T-helper 2 cell treated with Interferon-gamma antibody and Interleukin-4, amounts not matched to agents 5 μg/mL and 100 μg/mL, for 36 hours (primary cell): ENCODE measurements at regions not wholly inside any gene's neighbourhood (a gene's known extent, or its start where the extent isn't known, plus 50 kb on each side); places are given as distances from the start of the nearest gene placed in this dataset.

Experiments
- DNase-seq: peaks from one replicate; pipeline ENCODE4 v3.0.0; 2021; ENCODE audit warnings: low spot score
- H3K27ac Mint-ChIP-seq: one replicate; pipeline ENCODE4 v1.8.0; 2021; ENCODE audit warnings: mild to moderate bottlenecking, mixed read lengths
- H3K27me3 Mint-ChIP-seq: one replicate; pipeline ENCODE4 v1.8.0; 2021; ENCODE audit warnings: low read depth, mixed read lengths
- H3K36me3 Mint-ChIP-seq: one replicate; pipeline ENCODE4 v1.8.0; 2021; ENCODE audit warnings: low read depth, mixed read lengths
- H3K4me1 Mint-ChIP-seq: one replicate; pipeline ENCODE4 v1.8.0; 2021; ENCODE audit warnings: low read depth, mixed read lengths
- H3K4me3 Mint-ChIP-seq: one replicate; pipeline ENCODE4 v1.8.0; 2022; ENCODE audit warnings: mild to moderate bottlenecking, moderate library complexity, mixed read lengths
- H3K9me3 Mint-ChIP-seq: one replicate; pipeline ENCODE4 v1.8.0; 2021; ENCODE audit warnings: mixed read lengths

GRCh38 chr22:49592780-49593501, 234.7 kb downstream of the BRD1 start:
- no peaks in the 10 kb centered on the region for H3K4me1 Mint-ChIP-seq
- no peak overlapping the region for H3K27ac Mint-ChIP-seq
- no peaks in the 10 kb centered on the region for H3K9me3 Mint-ChIP-seq
- H3K36me3 Mint-ChIP-seq: peaks cover 1% of the 10 kb centered on the region
- no peaks in the 10 kb centered on the region for H3K27me3 Mint-ChIP-seq
- H3K4me3 Mint-ChIP-seq: no peak overlapping the region
- DNase-seq: no peak

- peaks cover 1% of the 10 kb centered on the region for H3K36me3 Mint-ChIP-seq
- no peak overlapping the region for H3K4me3 Mint-ChIP-seq
- no peak overlapping the region for H3K27ac Mint-ChIP-seq
- no peaks in the 10 kb centered on the region for H3K27me3 Mint-ChIP-seq
- DNase-seq: no peak
- no peaks in the 10 kb centered on the region for H3K4me1 Mint-ChIP-seq
- no peaks in the 10 kb centered on the region for H3K9me3 Mint-ChIP-seq
These were observed 236.7 kb downstream of the BRD1 start for GRCh38 chr22:49590851-49591445.

DNA sequence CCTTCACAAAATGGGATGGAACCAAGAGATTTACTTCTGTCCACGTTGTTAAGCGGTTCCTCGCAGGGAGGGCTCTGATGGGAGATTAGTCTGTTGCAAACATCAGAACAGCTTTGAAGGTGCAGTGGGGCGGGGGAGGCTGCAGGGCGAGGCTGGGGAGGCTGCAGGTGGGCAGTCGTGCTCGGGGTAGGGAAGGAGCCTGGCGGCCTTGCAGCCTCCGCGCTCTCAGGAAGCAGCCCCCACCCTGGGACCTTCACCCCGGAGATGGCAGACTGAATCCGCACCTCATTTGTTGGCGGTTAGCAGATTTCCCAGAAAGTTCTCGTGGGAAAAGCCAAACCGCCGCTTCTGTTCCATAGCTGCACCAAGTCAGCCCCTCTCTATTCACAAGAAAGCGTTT, 237.3 kb downstream of the BRD1 start:
- DNase-seq: no peak
- Mint-ChIP-seq H3K4me1 (no peaks in the 10 kb centered on the region), H3K27ac (no peak overlapping the region), H3K4me3 (no peak overlapping the region), H3K9me3 (no peaks in the 10 kb centered on the region), H3K27me3 (no peaks in the 10 kb centered on the region), H3K36me3 (peaks cover 1% of the 10 kb centered on the region)

- Mint-ChIP-seq H3K9me3 (no peaks in the 10 kb centered on the region), H3K27me3 (no peaks in the 10 kb centered on the region), H3K4me3 (no peak overlapping the region), H3K4me1 (no peaks in the 10 kb centered on the region), H3K27ac (no peak overlapping the region), H3K36me3 (peaks cover 1% of the 10 kb centered on the region)
- no peak for DNase-seq
These were observed 237.9 kb downstream of the BRD1 start for GRCh38 chr22:49589811-49590210.

GRCh38 chr22:49589301-49589700, 238.4 kb downstream of the BRD1 start:
- Mint-ChIP-seq H3K27me3 (no peaks in the 10 kb centered on the region), H3K4me3 (no peak overlapping the region), H3K36me3 (peaks cover 1% of the 10 kb centered on the region), H3K4me1 (no peaks in the 10 kb centered on the region), H3K9me3 (no peaks in the 10 kb centered on the region), H3K27ac (no peak overlapping the region)
- no peak for DNase-seq

GRCh38 chr22:49588739-49589138, 238.9 kb downstream of the BRD1 start:
- no peak for DNase-seq
- no peaks in the 10 kb centered on the region for H3K4me1 Mint-ChIP-seq
- no peaks in the 10 kb centered on the region for H3K27me3 Mint-ChIP-seq
- H3K36me3 Mint-ChIP-seq: no peaks in the 10 kb centered on the region
- H3K9me3 Mint-ChIP-seq: no peaks in the 10 kb centered on the region
- no peak overlapping the region for H3K4me3 Mint-ChIP-seq
- no peak overlapping the region for H3K27ac Mint-ChIP-seq

- H3K4me1 Mint-ChIP-seq: no peaks in the 10 kb centered on the region
- no peak for DNase-seq
- H3K36me3 Mint-ChIP-seq: no peaks in the 10 kb centered on the region
- H3K9me3 Mint-ChIP-seq: no peaks in the 10 kb centered on the region
- H3K4me3 Mint-ChIP-seq: no peak overlapping the region
- H3K27me3 Mint-ChIP-seq: no peaks in the 10 kb centered on the region
- H3K27ac Mint-ChIP-seq: no peak overlapping the region
These were observed 239.7 kb downstream of the BRD1 start for GRCh38 chr22:49587987-49588386.

GRCh38 chr22:49587421-49587820, 240.3 kb downstream of the BRD1 start:
- H3K27me3 Mint-ChIP-seq: no peaks in the 10 kb centered on the region
- H3K4me1 Mint-ChIP-seq: no peaks in the 10 kb centered on the region
- no peaks in the 10 kb centered on the region for H3K9me3 Mint-ChIP-seq
- no peak for DNase-seq
- H3K27ac Mint-ChIP-seq: no peak overlapping the region
- H3K4me3 Mint-ChIP-seq: no peak overlapping the region
- H3K36me3 Mint-ChIP-seq: no peaks in the 10 kb centered on the region

GRCh38 chr22:49586873-49587272, 240.8 kb downstream of the BRD1 start:
- H3K36me3 Mint-ChIP-seq: no peaks in the 10 kb centered on the region
- H3K27ac Mint-ChIP-seq: no peak overlapping the region
- DNase-seq: no peak
- H3K27me3 Mint-ChIP-seq: no peaks in the 10 kb centered on the region
- no peak overlapping the region for H3K4me3 Mint-ChIP-seq
- H3K9me3 Mint-ChIP-seq: no peaks in the 10 kb centered on the region
- H3K4me1 Mint-ChIP-seq: no peaks in the 10 kb centered on the region

DNA sequence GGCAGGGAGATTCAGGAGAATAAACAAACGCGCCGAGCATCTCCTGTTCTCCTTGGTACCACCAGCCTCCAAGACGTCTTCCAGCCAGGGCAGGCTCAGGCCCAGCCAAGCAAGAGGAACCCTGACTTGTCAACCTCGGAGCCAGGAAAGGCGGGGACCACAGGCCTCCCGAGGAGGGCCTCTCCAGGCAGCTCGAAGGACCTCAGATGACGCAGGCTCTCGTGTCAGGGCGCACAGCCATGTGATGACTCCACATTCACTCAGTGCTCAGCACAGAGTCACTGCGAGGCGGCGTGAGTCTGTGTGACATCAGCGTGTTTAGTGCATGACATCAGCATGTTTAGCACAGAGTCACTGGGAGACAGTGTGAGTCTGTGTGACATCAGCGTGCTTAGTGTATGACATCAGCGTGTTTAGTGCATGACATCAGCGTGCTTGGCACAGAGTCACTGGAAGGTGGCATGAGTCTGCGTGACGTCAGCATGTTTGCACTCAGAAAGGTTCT, 241.4 kb downstream of the BRD1 start:
- Mint-ChIP-seq H3K27ac (no peak overlapping the region), H3K27me3 (no peaks in the 10 kb centered on the region), H3K9me3 (no peaks in the 10 kb centered on the region), H3K4me3 (no peak overlapping the region), H3K36me3 (no peaks in the 10 kb centered on the region), H3K4me1 (no peaks in the 10 kb centered on the region)
- no peak for DNase-seq

DNA sequence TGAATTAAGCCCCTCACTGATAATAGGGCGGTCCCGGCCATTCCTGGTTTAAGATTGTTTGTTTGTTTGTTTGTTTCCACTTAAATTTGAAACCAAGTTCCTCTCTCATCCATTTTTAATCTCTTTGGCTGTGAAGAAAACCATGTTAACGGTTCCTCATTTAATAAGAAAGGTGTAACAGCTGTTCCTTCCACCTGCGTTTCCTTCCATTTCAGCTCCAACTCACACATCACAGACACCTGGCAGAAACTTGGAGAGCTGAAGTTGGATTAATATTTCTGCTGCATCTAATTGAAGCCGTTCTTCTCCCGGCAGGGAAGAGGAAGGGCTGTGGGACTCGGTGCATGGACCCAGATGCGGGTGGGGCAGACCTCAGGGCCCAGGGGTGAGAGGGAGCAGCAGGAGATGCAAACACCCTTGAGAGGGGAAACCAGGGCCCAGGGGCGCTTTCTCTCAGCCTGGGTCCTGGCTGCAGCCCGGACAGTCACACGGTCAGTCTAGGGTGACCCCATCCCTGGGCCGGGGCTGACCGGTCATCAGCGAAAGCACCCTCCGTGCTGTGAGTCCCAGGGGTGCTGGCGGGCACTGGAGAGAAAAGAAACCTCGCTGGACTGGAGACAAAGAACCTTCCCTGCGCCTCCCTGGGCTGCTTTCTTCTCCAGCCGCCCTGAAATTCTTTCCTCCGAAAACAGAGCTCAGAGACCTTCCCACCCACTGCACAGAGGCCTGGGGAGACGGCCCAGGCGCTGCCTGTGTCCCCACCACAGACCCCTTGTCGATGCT, 242.0 kb downstream of the BRD1 start:
- Mint-ChIP-seq H3K27me3 (no peaks in the 10 kb centered on the region), H3K4me3 (no peak overlapping the region), H3K9me3 (no peaks in the 10 kb centered on the region), H3K36me3 (no peaks in the 10 kb centered on the region), H3K4me1 (no peaks in the 10 kb centered on the region), H3K27ac (no peak overlapping the region)
- DNase-seq: no peak

GRCh38 chr22:49583886-49584505, 243.7 kb downstream of the BRD1 start:
- H3K4me3 Mint-ChIP-seq: no peak overlapping the region
- H3K9me3 Mint-ChIP-seq: no peaks in the 10 kb centered on the region
- H3K27ac Mint-ChIP-seq: no peak overlapping the region
- no peaks in the 10 kb centered on the region for H3K27me3 Mint-ChIP-seq
- DNase-seq: no peak
- no peaks in the 10 kb centered on the region for H3K4me1 Mint-ChIP-seq
- H3K36me3 Mint-ChIP-seq: no peaks in the 10 kb centered on the region

DNA sequence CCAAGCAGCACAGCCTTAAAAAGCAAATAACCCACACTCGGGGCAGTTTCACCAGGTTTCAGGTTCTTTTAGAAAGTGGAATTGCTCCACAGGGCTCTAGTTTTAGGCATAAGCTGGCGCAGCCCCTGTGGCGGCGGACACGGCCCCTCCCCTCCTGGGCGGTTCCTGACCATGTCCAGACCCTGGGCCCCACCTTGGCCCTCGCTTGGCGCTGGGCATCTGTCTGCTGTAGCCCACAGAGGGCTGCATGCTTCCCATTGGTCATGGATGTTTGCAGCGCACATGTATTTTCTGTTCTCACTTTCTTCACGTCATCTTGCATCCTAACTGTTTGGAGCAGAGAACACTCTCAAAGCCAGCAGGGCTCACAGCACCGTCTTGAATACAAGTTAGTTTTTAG, 244.3 kb downstream of the BRD1 start:
- Mint-ChIP-seq H3K4me1 (no peaks in the 10 kb centered on the region), H3K36me3 (no peaks in the 10 kb centered on the region), H3K27ac (no peak overlapping the region), H3K9me3 (no peaks in the 10 kb centered on the region), H3K4me3 (no peak overlapping the region), H3K27me3 (no peaks in the 10 kb centered on the region)
- no peak for DNase-seq

GRCh38 chr22:49582678-49583077, 245.0 kb downstream of the BRD1 start:
- Mint-ChIP-seq H3K27me3 (no peaks in the 10 kb centered on the region), H3K4me1 (no peaks in the 10 kb centered on the region), H3K4me3 (no peak overlapping the region), H3K9me3 (no peaks in the 10 kb centered on the region), H3K36me3 (no peaks in the 10 kb centered on the region), H3K27ac (no peak overlapping the region)
- DNase-seq: no peak
